Bronchial epithelial cell (primary cell): ENCODE measurements at regions not wholly inside any gene's neighbourhood (a gene's known extent, or its start where the extent isn't known, plus 50 kb on each side); places are given as distances from the start of the nearest gene placed in this dataset.

Experiments used
- DNase-seq: peaks from one replicate; pipeline ENCODE4 v3.0.0-alpha.2; 2010; ENCODE audit warnings: low read depth
- FAIRE-seq: peaks from 2 replicates; lab custom pipeline; 2011; peaks lifted over from hg19 to GRCh38; lab: Jason Lieb, UNC
- H3K27me3 ChIP-seq: 2 replicates; pipeline ENCODE4 v1.5.1; 2011; ENCODE audit warnings: low read length; ENCODE audit not compliant: control insufficient read depth, insufficient read depth
- H3K36me3 ChIP-seq: 2 replicates; pipeline ENCODE4 v1.5.1; 2011; ENCODE audit warnings: low read length; ENCODE audit not compliant: control insufficient read depth, insufficient read depth
- H3K4me3 ChIP-seq: 2 replicates; pipeline ENCODE4 v1.5.1; 2011; ENCODE audit warnings: mild to moderate bottlenecking, low read depth, low read length, control low read depth
- TF ChIP-seq, protein P1 (sequence below): IDR thresholded peaks from 2 replicates; pipeline ENCODE4 v1.5.1; 2011; ENCODE audit warnings: mild to moderate bottlenecking, moderate library complexity, low read length, control low read depth, inconsistent platforms; ENCODE audit not compliant: insufficient read depth, severe bottlenecking

DNA sequence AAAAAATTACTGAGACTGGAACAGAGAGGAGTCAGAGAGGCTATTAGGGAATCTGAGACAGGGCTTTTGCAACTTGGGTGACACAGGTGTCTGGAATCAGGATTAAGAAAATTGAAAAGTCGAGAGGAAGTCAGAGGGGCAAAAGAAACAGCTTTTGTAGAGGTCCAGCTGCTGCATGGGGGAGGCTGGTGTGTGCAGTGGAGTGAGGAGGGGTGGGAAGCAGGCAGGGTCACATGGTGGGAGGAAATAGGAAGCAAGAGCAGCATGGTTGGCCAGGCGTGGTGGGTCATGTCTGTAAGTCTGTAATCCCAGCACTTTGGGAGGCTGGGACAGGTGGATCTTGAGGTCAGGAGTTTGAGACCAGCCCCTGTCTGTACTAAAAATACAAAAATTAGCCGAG is 69.7 kb upstream of the VRK1 start:
- TF ChIP-seq, protein P1, sequence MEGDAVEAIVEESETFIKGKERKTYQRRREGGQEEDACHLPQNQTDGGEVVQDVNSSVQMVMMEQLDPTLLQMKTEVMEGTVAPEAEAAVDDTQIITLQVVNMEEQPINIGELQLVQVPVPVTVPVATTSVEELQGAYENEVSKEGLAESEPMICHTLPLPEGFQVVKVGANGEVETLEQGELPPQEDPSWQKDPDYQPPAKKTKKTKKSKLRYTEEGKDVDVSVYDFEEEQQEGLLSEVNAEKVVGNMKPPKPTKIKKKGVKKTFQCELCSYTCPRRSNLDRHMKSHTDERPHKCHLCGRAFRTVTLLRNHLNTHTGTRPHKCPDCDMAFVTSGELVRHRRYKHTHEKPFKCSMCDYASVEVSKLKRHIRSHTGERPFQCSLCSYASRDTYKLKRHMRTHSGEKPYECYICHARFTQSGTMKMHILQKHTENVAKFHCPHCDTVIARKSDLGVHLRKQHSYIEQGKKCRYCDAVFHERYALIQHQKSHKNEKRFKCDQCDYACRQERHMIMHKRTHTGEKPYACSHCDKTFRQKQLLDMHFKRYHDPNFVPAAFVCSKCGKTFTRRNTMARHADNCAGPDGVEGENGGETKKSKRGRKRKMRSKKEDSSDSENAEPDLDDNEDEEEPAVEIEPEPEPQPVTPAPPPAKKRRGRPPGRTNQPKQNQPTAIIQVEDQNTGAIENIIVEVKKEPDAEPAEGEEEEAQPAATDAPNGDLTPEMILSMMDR, result no peak
- FAIRE-seq (no peak), DNase-seq (no peak)
- Histone ChIP-seq H3K27me3 (no peaks in the 10 kb centered on the region), H3K36me3 (no peaks in the 10 kb centered on the region), H3K4me3 (no peak overlapping the region)

DNA sequence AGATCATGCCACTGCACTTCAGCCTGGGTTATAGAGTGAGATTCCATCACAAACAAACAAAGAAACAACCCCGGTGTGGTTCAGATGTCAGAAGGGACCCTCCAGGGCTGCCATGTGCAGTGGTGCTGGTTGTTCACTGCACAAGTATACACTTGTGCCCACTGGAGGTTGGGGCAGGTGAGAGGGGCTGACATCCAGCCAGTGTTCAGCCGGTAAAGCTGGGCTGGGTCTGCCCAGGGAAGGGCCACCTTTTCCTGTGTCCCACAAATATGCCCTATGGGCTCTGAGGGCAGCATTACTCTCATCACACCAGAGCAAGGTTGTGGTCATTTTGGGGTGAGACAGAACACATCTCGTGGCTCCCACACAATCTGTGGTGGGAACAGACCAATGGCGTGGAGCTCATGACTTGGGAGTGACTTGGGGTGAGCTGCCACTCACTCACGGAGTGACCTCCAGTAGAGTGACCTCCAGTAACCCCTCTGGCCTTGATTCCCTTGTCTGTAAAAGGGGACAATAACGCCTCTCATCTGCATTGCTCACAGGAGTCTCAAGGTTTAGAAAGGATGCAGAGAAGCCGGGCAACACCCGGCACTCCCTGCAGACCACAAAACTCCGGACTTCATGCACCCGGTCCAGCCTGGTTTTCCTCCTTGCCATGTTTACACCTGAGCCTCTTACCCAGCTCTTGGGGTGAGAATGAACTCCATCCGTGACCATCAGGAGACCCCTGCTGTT is 69.0 kb upstream of the VRK1 start:
- H3K27me3 ChIP-seq, result no peaks in the 10 kb centered on the region
- no peaks in the 10 kb centered on the region for H3K36me3 ChIP-seq
- no peak for DNase-seq
- TF ChIP-seq, protein P1, result no peak
- H3K4me3 ChIP-seq, result no peak overlapping the region
- no peak for FAIRE-seq

DNA sequence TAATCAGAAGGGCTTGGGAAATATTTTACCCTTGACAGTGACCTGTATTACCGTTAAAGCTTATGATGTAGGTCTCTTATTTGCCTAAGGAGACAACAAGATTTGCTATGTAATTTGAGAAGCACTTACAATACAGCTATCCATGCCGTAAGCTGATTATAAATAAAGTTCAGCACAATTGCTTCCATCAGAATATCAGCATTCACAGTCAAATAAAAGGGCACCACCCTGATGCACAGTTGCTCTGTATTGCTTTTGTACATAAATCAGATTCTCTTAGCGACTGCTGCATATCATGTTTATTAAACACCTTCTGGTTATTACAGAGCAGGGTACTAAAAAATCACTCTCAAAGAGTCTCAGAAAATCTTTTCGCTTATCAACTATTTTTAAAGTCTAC is 67.3 kb upstream of the VRK1 start:
- Histone ChIP-seq H3K36me3 (no peaks in the 10 kb centered on the region), H3K4me3 (no peak overlapping the region), H3K27me3 (no peaks in the 10 kb centered on the region)
- DNase-seq (no peak), FAIRE-seq (no peak)
- TF ChIP-seq, protein P1, result no peak

DNA sequence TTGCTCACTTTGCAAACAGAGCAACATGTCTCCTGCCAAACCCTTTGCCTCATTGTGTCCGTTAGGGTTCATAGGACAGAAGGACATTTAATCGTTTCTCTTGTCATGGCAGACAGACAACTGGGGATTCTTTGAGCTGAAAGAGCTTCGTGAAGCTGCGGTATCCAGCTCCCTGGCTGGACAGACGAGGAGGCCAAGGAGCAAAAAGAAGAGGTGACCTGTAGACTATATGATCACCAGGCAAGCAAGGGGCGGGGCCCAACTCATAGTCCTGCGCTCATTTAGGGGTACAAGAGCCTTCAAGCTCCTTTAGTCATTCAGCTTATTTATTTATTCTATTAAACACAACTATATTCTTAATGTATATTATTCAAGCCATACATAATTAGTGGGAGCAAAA is 66.8 kb upstream of the VRK1 start:
- no peaks in the 10 kb centered on the region for H3K36me3 ChIP-seq
- no peak for DNase-seq
- FAIRE-seq, result no peak
- H3K27me3 ChIP-seq, result peaks cover 3% of the 10 kb centered on the region
- TF ChIP-seq, protein P1, result no peak
- no peak overlapping the region for H3K4me3 ChIP-seq

DNA sequence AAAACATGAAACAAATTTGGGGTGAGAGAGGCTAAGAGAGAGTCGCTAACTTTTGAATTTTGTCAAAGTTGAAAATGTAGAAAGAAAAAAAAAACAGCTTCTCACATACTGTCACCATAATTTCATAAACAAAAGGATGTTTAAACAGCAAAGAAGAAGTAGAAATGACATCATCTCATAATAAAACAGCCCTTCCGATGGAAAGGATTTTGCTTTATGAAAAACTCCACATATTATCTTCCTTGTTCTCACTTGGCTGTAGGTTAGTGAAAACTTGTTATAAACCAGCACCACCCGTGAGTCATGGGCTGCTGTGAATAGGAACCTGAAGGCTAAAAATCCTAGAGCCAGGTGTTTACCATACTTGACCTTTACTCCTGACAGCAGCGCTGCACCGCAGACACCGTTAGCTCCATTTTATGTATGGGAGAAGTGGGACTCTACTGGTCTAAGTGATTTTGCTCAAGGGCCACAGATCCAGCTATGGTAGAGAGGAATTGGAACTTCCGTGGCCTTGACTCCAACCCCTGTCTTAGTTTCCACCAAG is 63.0 kb upstream of the VRK1 start:
- Histone ChIP-seq H3K27me3 (peaks cover 4% of the 10 kb centered on the region), H3K4me3 (no peak overlapping the region), H3K36me3 (no peaks in the 10 kb centered on the region)
- no peak for DNase-seq
- TF ChIP-seq, protein P1, result no peak
- FAIRE-seq, result no peak
